ENCODE measurements at regions not wholly inside any gene's neighbourhood (a gene's known extent, or its start where the extent isn't known, plus 50 kb on each side); places are given as distances from the start of the nearest gene placed in this dataset.

- Mint-ChIP-seq H3K4me1 (ENCODE audit: low read depth) (no peaks in the 10 kb centered on the region), H3K4me3 (no peak overlapping the region), H3K27me3 (peaks cover 20% of the 10 kb centered on the region), H3K36me3 (ENCODE audit: low read depth) (no peaks in the 10 kb centered on the region), H3K27ac (no peak overlapping the region), H3K9me3 (no peaks in the 10 kb centered on the region)
- CTCF ChIA-PET: interaction anchor here (0.6 kb wide), 1 partner anchor 198 kb away, joined by 4 read pairs; no protein-coding TSS in a partner anchor
- no peak for DNase-seq
- ATAC-seq (ENCODE audit: poor library complexity): no peak
- Histone ChIP-seq H3K4me3 (ENCODE audit: low read length) (no peak overlapping the region), H3K27me3 (ENCODE audit: control insufficient read depth in 1 of 2, insufficient read depth in 2 of 2, low read length in 2 of 2) (peaks cover 0 to 3% of the 10 kb centered on the region in 2 experiments), H3K4me1 (ENCODE audit: insufficient read depth, low read length) (no peaks in the 10 kb centered on the region), H3K27ac (ENCODE audit: low read depth in 1 of 2, low read length in 2 of 2) (no peak overlapping the region), H3K36me3 (ENCODE audit: insufficient read depth, low read length) (no peaks in the 10 kb centered on the region), H3K9me3 (ENCODE audit: control insufficient read depth in 1 of 2, insufficient read depth in 1 of 2, low read length in 2 of 2) (peaks cover 0 to 6% of the 10 kb centered on the region in 2 experiments)
- intact Hi-C loops (cut with DNase I, micrococcal nuclease): no loop called here
- POLR2A ChIA-PET: no interaction called here
- no peak for TF ChIP-seq CTCF (IDR thresholded peaks at IDR 0.05)
Measured at GRCh38 chr2:2542316-2542715, 211.2 kb upstream of the MYT1L start.

- H3K4me3 ChIP-seq (ENCODE audit: low read length): no peak overlapping the region
- Mint-ChIP-seq H3K4me1 (ENCODE audit: low read depth) (no peaks in the 10 kb centered on the region), H3K27ac (no peak overlapping the region), H3K9me3 (no peaks in the 10 kb centered on the region), H3K27me3 (peaks cover 28% of the 10 kb centered on the region), H3K36me3 (ENCODE audit: low read depth) (no peaks in the 10 kb centered on the region), H3K4me3 (no peak overlapping the region)
- peaks cover 0 to 6% of the 10 kb centered on the region in 2 experiments for H3K27me3 ChIP-seq (ENCODE audit: control insufficient read depth in 1 of 2, insufficient read depth in 2 of 2, low read length in 2 of 2)
- no peak overlapping the region for H3K27ac ChIP-seq (ENCODE audit: low read depth in 1 of 2, low read length in 2 of 2)
- H3K36me3 ChIP-seq (ENCODE audit: insufficient read depth, low read length): no peaks in the 10 kb centered on the region
- DNase-seq (no peak), ATAC-seq (ENCODE audit: poor library complexity) (no peak)
- H3K4me1 ChIP-seq (ENCODE audit: insufficient read depth, low read length): no peaks in the 10 kb centered on the region
- peaks cover 0 to 6% of the 10 kb centered on the region in 2 experiments for H3K9me3 ChIP-seq (ENCODE audit: control insufficient read depth in 1 of 2, insufficient read depth in 1 of 2, low read length in 2 of 2)
- ChIA-PET POLR2A (no interaction called here), CTCF (no interaction called here)
- intact Hi-C loops (cut with DNase I, micrococcal nuclease): no loop called here
- no peak for TF ChIP-seq CTCF (IDR thresholded peaks at IDR 0.05)
Measured at GRCh38 chr2:2540406-2540805, 209.3 kb upstream of the MYT1L start.

GRCh38 chr2:2536416-2537056 lies 205.5 kb upstream of the MYT1L start:
- no peak for TF ChIP-seq CTCF (IDR thresholded peaks at IDR 0.05)
- H3K27me3 Mint-ChIP-seq: peaks cover 36% of the 10 kb centered on the region
- H3K4me3 Mint-ChIP-seq: no peak overlapping the region
- ATAC-seq (ENCODE audit: poor library complexity) (no peak), DNase-seq (no peak)
- H3K9me3 Mint-ChIP-seq: no peaks in the 10 kb centered on the region
- intact Hi-C loops (cut with DNase I, micrococcal nuclease): no loop called here
- H3K4me1 ChIP-seq (ENCODE audit: insufficient read depth, low read length): no peaks in the 10 kb centered on the region
- ChIA-PET CTCF (no interaction called here), POLR2A (no interaction called here)
- H3K4me1 Mint-ChIP-seq (ENCODE audit: low read depth): no peaks in the 10 kb centered on the region
- H3K4me3 ChIP-seq (ENCODE audit: low read length): no peak overlapping the region
- no peaks in the 10 kb centered on the region for H3K36me3 Mint-ChIP-seq (ENCODE audit: low read depth)
- H3K27ac Mint-ChIP-seq: no peak overlapping the region
- no peaks in the 10 kb centered on the region for H3K9me3 ChIP-seq (ENCODE audit: control insufficient read depth in 1 of 2, insufficient read depth in 1 of 2, low read length in 2 of 2)
- no peak overlapping the region for H3K27ac ChIP-seq (ENCODE audit: low read depth in 1 of 2, low read length in 2 of 2)
- H3K36me3 ChIP-seq (ENCODE audit: insufficient read depth, low read length): no peaks in the 10 kb centered on the region
- H3K27me3 ChIP-seq (ENCODE audit: control insufficient read depth in 1 of 2, insufficient read depth in 2 of 2, low read length in 2 of 2): peaks cover 0 to 6% of the 10 kb centered on the region in 2 experiments

Measured in CD4-positive, alpha-beta T cell (primary cell).